ENCODE measurements at regions not wholly inside any gene's neighbourhood (a gene's known extent, or its start where the extent isn't known, plus 50 kb on each side); places are given as distances from the start of the nearest gene placed in this dataset.

DNA sequence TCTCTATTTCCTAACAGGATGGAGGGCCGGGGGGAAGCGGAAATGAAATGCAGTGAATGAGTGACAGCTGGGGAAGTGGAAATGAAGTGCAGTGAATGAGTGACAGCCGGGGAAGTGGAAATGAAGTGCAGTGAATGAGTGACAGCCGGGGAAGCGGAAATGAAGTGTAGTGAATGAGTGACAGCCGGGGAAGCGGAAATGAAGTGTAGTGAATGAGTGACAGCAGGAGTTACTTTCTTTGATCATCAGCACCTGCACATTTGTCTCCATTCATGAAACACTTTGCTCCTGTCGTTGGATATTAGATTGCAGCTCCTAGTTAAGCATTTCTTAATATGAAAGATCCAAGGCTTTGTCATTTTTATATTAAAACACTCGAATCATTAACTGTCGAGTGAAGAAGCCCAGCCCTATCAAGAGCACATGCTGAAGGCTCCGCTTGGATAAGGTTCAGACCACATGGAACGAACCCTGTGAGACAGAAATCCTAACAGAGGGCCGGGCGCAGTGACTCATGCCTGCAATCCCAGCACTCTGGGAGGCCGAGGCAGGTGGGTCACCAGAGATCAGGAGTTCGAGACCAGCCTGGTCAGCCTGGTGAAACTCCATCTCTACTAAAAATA lies 406.0 kb upstream of the ADARB2 start:
- Mint-ChIP-seq H3K4me1 (peaks cover 18% of the 10 kb centered on the region), H3K9me3 (peaks cover 7% of the 10 kb centered on the region), H3K27ac (no peak overlapping the region), H3K27me3 (ENCODE audit: insufficient read depth, low read depth) (peaks cover 5% of the 10 kb centered on the region), H3K36me3 (no peaks in the 10 kb centered on the region), H3K4me3 (no peak overlapping the region)
- H3K4me3 ChIP-seq = no peak overlapping the region
- no peak overlapping the region for H3K4me2 ChIP-seq
- no peak overlapping the region for H2AFZ ChIP-seq (replicated peaks)
- H3K36me3 ChIP-seq = no peaks in the 10 kb centered on the region
- H3K27ac ChIP-seq = no peak overlapping the region
- DNase-seq (ENCODE audit: low spot score) = no peak
- H4K20me1 ChIP-seq (ENCODE audit: low read depth) = no peaks in the 10 kb centered on the region
- no peaks in the 10 kb centered on the region for H3K27me3 ChIP-seq
- H3K79me2 ChIP-seq (ENCODE audit: low read depth) = no peaks in the 10 kb centered on the region
- no peak for TF ChIP-seq EZH2phosphoT487 (IDR thresholded peaks at IDR 0.05)
- TF ChIP-seq, protein P1, sequence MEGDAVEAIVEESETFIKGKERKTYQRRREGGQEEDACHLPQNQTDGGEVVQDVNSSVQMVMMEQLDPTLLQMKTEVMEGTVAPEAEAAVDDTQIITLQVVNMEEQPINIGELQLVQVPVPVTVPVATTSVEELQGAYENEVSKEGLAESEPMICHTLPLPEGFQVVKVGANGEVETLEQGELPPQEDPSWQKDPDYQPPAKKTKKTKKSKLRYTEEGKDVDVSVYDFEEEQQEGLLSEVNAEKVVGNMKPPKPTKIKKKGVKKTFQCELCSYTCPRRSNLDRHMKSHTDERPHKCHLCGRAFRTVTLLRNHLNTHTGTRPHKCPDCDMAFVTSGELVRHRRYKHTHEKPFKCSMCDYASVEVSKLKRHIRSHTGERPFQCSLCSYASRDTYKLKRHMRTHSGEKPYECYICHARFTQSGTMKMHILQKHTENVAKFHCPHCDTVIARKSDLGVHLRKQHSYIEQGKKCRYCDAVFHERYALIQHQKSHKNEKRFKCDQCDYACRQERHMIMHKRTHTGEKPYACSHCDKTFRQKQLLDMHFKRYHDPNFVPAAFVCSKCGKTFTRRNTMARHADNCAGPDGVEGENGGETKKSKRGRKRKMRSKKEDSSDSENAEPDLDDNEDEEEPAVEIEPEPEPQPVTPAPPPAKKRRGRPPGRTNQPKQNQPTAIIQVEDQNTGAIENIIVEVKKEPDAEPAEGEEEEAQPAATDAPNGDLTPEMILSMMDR (IDR thresholded peaks at IDR 0.05) = no peak
- TF ChIP-seq EZH2 (IDR thresholded peaks at IDR 0.05) = no peak
- H3K4me1 ChIP-seq = peaks cover 22% of the 10 kb centered on the region
- H3K9ac ChIP-seq = no peak overlapping the region
- no peaks in the 10 kb centered on the region for H3F3A ChIP-seq (ENCODE audit: low read depth)
- H3K9me3 ChIP-seq (ENCODE audit: low read depth) = no peaks in the 10 kb centered on the region

DNA sequence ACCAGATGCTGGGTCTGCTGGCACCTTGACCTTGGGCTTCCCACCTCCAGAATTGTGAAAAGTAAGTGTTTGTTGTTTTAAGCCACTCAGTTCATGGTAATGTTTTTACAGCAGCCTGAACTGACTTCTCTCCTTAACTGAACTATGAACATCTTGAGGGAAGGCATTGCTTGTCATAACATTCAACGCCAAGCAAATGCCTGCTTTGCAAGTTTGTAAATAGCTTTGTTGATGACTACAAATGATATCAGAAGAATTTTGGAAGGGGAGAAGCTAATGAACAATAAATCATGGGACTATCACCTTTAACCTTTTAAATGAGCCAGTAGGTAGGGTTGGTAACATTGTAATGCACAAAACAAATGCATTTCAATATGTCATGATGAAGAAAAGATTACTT lies 402.4 kb upstream of the ADARB2 start:
- H3K27me3 ChIP-seq = no peaks in the 10 kb centered on the region
- no peak for DNase-seq (ENCODE audit: low spot score)
- H3K79me2 ChIP-seq (ENCODE audit: low read depth) = no peaks in the 10 kb centered on the region
- H3K27ac ChIP-seq = no peak overlapping the region
- Mint-ChIP-seq H3K9me3 (peaks cover 7% of the 10 kb centered on the region), H3K36me3 (no peaks in the 10 kb centered on the region), H3K27me3 (ENCODE audit: insufficient read depth, low read depth) (peaks cover 2% of the 10 kb centered on the region), H3K27ac (no peak overlapping the region), H3K4me1 (peaks cover 6% of the 10 kb centered on the region), H3K4me3 (no peak overlapping the region)
- H3F3A ChIP-seq (ENCODE audit: low read depth) = no peaks in the 10 kb centered on the region
- H3K4me3 ChIP-seq = no peak overlapping the region
- no peak overlapping the region for H2AFZ ChIP-seq (replicated peaks)
- TF ChIP-seq EZH2 (IDR thresholded peaks at IDR 0.05) (no peak), EZH2phosphoT487 (IDR thresholded peaks at IDR 0.05) (no peak)
- TF ChIP-seq, protein P1 (IDR thresholded peaks at IDR 0.05) = no peak
- H3K36me3 ChIP-seq = no peaks in the 10 kb centered on the region
- H3K4me2 ChIP-seq = no peak overlapping the region
- no peaks in the 10 kb centered on the region for H3K9me3 ChIP-seq (ENCODE audit: low read depth)
- peaks cover 9% of the 10 kb centered on the region for H3K4me1 ChIP-seq
- H3K9ac ChIP-seq = no peak overlapping the region
- H4K20me1 ChIP-seq (ENCODE audit: low read depth) = no peaks in the 10 kb centered on the region

DNA sequence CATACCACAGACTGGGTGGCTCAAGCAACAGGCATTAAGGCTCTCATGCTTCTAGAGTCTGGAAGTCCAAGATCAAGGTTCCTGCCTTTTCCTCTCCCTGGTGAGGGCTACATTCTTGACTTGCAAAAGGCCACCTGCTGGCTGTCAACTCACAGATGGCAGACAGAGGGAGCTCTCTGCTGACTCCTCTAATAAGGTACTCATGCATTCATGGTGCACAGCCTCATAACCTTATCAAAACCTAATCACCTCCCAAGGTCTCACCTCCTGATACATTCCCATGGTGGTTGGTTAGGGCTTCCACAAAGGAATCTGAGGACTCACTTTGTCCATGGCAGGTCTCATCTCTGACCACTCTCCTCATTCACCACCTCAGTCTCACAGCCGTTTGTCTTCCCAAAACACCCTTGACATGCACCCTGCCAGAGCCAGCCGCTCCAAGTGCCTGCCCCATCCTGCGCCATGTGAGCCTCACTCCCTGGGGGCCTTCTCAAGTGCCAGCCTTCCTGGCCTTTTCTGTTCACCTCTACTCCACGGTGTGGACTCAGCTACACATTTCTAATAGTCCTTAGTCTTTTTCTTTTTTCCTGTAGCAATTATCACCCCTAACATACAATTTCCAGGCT lies 400.3 kb upstream of the ADARB2 start:
- no peak for TF ChIP-seq EZH2phosphoT487 (IDR thresholded peaks at IDR 0.05)
- TF ChIP-seq EZH2 (IDR thresholded peaks at IDR 0.05) = no peak
- TF ChIP-seq, protein P1 (IDR thresholded peaks at IDR 0.05) = peak; percentile 65
- Histone ChIP-seq H3K27me3 (no peaks in the 10 kb centered on the region), H3K27ac (no peak overlapping the region), H3K4me2 (no peak overlapping the region), H2AFZ (replicated peaks) (no peak overlapping the region), H3K4me3 (no peak overlapping the region), H3K79me2 (ENCODE audit: low read depth) (no peaks in the 10 kb centered on the region), H3K36me3 (no peaks in the 10 kb centered on the region), H4K20me1 (ENCODE audit: low read depth) (no peaks in the 10 kb centered on the region), H3F3A (ENCODE audit: low read depth) (no peaks in the 10 kb centered on the region), H3K9me3 (ENCODE audit: low read depth) (no peaks in the 10 kb centered on the region), H3K4me1 (peaks cover 8% of the 10 kb centered on the region), H3K9ac (no peak overlapping the region)
- DNase-seq (ENCODE audit: low spot score) = peak; percentile 49
- no peaks in the 10 kb centered on the region for H3K36me3 Mint-ChIP-seq
- H3K27ac Mint-ChIP-seq = no peak overlapping the region
- H3K9me3 Mint-ChIP-seq = peaks cover 3% of the 10 kb centered on the region
- peaks cover 3% of the 10 kb centered on the region for H3K4me1 Mint-ChIP-seq
- no peaks in the 10 kb centered on the region for H3K27me3 Mint-ChIP-seq (ENCODE audit: insufficient read depth, low read depth)
- no peak overlapping the region for H3K4me3 Mint-ChIP-seq
